ENCODE measurements at regions not wholly inside any gene's neighbourhood (a gene's known extent, or its start where the extent isn't known, plus 50 kb on each side); places are given as distances from the start of the nearest gene placed in this dataset.

DNA sequence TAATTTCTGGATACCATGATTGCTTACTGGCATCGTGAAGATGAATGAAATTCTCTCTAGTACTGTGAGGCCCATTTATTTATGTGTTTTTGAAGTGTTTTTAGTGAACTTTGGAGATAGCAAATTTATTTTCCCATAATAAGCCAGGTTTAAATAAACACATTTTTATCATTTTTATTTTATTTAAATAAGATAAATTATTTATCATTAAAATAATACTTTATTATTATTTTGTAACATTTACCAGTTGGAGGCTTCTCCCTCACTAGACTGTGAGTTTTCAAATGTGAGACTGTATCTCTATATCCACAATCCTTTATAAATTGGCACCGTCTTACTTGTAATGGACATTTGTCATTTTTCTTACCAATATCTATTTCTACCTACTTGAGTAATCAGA is 351.7 kb downstream of the METTL15 start (continued):
- no peak for TF ChIP-seq MYNN (tag by site-specific recombination; IDR thresholded peaks at IDR 0.05; ENCODE audit: borderline replicate concordance)
- no peak for TF ChIP-seq ZNF843 (tag by site-specific recombination; IDR thresholded peaks at IDR 0.05)
- no peak for TF ChIP-seq ZNF16 (tag by site-specific recombination; IDR thresholded peaks at IDR 0.05; ENCODE audit: low read depth)
- TF ChIP-seq, protein P1, sequence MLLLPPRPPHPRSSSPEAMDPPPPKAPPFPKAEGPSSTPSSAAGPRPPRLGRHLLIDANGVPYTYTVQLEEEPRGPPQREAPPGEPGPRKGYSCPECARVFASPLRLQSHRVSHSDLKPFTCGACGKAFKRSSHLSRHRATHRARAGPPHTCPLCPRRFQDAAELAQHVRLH (tag by site-specific recombination; IDR thresholded peaks at IDR 0.05): no peak
- no peak for TF ChIP-seq ZNF529 (tag by site-specific recombination; IDR thresholded peaks at IDR 0.05; ENCODE audit: insufficient replicate concordance)
- TF ChIP-seq, protein P2, sequence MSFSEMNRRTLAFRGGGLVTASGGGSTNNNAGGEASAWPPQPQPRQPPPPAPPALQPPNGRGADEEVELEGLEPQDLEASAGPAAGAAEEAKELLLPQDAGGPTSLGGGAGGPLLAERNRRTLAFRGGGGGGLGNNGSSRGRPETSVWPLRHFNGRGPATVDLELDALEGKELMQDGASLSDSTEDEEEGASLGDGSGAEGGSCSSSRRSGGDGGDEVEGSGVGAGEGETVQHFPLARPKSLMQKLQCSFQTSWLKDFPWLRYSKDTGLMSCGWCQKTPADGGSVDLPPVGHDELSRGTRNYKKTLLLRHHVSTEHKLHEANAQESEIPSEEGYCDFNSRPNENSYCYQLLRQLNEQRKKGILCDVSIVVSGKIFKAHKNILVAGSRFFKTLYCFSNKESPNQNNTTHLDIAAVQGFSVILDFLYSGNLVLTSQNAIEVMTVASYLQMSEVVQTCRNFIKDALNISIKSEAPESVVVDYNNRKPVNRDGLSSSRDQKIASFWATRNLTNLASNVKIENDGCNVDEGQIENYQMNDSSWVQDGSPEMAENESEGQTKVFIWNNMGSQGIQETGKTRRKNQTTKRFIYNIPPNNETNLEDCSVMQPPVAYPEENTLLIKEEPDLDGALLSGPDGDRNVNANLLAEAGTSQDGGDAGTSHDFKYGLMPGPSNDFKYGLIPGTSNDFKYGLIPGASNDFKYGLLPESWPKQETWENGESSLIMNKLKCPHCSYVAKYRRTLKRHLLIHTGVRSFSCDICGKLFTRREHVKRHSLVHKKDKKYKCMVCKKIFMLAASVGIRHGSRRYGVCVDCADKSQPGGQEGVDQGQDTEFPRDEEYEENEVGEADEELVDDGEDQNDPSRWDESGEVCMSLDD (tag by site-specific recombination; IDR thresholded peaks at IDR 0.05): no peak

DNA sequence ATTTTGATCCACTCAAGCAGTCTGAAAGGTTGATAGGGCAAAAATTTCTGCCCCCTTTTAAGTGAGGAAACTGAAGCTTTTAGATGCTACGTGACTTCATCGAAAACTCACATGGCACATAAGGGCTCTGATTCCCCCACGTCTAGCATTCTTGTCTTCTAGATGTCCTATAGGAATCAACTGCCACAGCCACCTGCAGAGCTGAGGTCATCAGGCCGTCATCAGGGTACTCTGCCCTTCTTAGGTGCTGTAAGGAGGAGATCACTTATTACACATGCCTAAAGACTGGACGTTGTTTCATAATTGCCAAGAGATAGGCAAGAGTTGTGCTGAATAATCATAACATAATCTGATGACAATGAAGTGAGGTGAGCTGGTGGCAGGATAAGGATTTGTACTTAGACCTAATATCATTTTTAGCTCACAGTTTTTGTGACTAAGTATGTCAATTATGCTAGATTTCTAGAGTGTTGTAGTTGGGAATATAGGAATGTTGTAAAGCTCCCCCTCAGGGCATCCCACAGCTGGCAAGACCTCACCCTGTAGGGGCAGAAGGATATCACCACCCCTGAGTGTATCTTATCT is 349.4 kb downstream of the METTL15 start:
- Histone ChIP-seq H3K9me3 (ENCODE audit: control insufficient read depth, insufficient read depth, low read depth, low read length) (no peaks in the 10 kb centered on the region), H3K27ac (ENCODE audit: extremely low read depth, low read depth, low read length) (no peak overlapping the region), H3K4me1 (ENCODE audit: control insufficient read depth, insufficient read depth, low read length) (no peaks in the 10 kb centered on the region), H3K4me3 (ENCODE audit: low read depth, low read length) (no peak overlapping the region), H3K36me3 (ENCODE audit: control insufficient read depth in 2 of 2, insufficient read depth in 1 of 2, low read length in 2 of 2) (no peaks in the 10 kb centered on the region)
- TF ChIP-seq ZNF677 (tag by site-specific recombination; IDR thresholded peaks at IDR 0.05): no peak
- no peak for TF ChIP-seq ZNF701 (tag by site-specific recombination; IDR thresholded peaks at IDR 0.05)
- TF ChIP-seq, protein P3, sequence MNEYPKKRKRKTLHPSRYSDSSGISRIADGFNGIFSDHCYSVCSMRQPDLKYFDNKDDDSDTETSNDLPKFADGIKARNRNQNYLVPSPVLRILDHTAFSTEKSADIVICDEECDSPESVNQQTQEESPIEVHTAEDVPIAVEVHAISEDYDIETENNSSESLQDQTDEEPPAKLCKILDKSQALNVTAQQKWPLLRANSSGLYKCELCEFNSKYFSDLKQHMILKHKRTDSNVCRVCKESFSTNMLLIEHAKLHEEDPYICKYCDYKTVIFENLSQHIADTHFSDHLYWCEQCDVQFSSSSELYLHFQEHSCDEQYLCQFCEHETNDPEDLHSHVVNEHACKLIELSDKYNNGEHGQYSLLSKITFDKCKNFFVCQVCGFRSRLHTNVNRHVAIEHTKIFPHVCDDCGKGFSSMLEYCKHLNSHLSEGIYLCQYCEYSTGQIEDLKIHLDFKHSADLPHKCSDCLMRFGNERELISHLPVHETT (tag by site-specific recombination; IDR thresholded peaks at IDR 0.05): no peak
- no peak for TF ChIP-seq ZNF311 (tag by site-specific recombination; IDR thresholded peaks at IDR 0.05; ENCODE audit: borderline replicate concordance)
- TF ChIP-seq ZFP37 (tag by site-specific recombination; IDR thresholded peaks at IDR 0.05): no peak
- TF ChIP-seq ZNF366 (tag by site-specific recombination; conservative IDR thresholded peaks at IDR 0.05): no peak
- TF ChIP-seq KLF1 (tag by site-specific recombination; IDR thresholded peaks at IDR 0.05): no peak
- TF ChIP-seq, protein P4, sequence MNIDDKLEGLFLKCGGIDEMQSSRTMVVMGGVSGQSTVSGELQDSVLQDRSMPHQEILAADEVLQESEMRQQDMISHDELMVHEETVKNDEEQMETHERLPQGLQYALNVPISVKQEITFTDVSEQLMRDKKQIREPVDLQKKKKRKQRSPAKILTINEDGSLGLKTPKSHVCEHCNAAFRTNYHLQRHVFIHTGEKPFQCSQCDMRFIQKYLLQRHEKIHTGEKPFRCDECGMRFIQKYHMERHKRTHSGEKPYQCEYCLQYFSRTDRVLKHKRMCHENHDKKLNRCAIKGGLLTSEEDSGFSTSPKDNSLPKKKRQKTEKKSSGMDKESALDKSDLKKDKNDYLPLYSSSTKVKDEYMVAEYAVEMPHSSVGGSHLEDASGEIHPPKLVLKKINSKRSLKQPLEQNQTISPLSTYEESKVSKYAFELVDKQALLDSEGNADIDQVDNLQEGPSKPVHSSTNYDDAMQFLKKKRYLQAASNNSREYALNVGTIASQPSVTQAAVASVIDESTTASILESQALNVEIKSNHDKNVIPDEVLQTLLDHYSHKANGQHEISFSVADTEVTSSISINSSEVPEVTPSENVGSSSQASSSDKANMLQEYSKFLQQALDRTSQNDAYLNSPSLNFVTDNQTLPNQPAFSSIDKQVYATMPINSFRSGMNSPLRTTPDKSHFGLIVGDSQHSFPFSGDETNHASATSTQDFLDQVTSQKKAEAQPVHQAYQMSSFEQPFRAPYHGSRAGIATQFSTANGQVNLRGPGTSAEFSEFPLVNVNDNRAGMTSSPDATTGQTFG (tag by site-specific recombination; IDR thresholded peaks at IDR 0.05; ENCODE audit: borderline replicate concordance): no peak
- TF ChIP-seq ZSCAN23 (tag by site-specific recombination; IDR thresholded peaks at IDR 0.05): no peak
- TF ChIP-seq PRDM1 (tag by site-specific recombination; IDR thresholded peaks at IDR 0.05): no peak
- ChIA-PET CTCF (no interaction called here), POLR2A (no interaction called here)

DNA sequence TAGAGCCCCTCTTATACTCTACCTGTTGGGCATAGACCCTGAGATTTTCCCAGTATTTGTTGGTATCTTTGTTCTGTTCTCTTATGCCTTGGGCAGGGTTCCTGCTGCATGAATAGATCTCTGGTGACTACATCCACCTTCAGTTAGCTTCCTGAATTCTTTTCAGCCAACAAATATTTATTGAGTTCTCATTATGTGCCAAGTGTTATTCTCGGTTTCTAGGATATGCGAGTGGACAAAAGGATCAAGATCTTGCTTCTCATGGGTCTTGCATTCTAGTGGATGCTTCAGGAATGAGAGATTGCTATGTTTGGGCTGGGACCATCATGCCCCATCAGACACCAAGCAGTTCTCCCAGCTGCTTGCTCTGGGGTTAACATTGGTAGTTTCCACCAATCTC is 340.0 kb downstream of the METTL15 start:
- Histone ChIP-seq H3K4me1 (ENCODE audit: control insufficient read depth, insufficient read depth, low read length) (no peaks in the 10 kb centered on the region), H3K27ac (ENCODE audit: extremely low read depth, low read depth, low read length) (no peak overlapping the region), H3K9me3 (ENCODE audit: control insufficient read depth, insufficient read depth, low read depth, low read length) (no peaks in the 10 kb centered on the region), H3K4me3 (ENCODE audit: low read depth, low read length) (no peak overlapping the region), H3K36me3 (ENCODE audit: control insufficient read depth in 2 of 2, insufficient read depth in 1 of 2, low read length in 2 of 2) (no peaks in the 10 kb centered on the region)
- CTCF ChIA-PET: no interaction called here
- POLR2A ChIA-PET: no interaction called here
- TF ChIP-seq MZF1 (tag by site-specific recombination; IDR thresholded peaks at IDR 0.05; ENCODE audit: borderline replicate concordance): no peak
- no peak for TF ChIP-seq KLF1 (tag by site-specific recombination; IDR thresholded peaks at IDR 0.05)
- TF ChIP-seq, protein P5, sequence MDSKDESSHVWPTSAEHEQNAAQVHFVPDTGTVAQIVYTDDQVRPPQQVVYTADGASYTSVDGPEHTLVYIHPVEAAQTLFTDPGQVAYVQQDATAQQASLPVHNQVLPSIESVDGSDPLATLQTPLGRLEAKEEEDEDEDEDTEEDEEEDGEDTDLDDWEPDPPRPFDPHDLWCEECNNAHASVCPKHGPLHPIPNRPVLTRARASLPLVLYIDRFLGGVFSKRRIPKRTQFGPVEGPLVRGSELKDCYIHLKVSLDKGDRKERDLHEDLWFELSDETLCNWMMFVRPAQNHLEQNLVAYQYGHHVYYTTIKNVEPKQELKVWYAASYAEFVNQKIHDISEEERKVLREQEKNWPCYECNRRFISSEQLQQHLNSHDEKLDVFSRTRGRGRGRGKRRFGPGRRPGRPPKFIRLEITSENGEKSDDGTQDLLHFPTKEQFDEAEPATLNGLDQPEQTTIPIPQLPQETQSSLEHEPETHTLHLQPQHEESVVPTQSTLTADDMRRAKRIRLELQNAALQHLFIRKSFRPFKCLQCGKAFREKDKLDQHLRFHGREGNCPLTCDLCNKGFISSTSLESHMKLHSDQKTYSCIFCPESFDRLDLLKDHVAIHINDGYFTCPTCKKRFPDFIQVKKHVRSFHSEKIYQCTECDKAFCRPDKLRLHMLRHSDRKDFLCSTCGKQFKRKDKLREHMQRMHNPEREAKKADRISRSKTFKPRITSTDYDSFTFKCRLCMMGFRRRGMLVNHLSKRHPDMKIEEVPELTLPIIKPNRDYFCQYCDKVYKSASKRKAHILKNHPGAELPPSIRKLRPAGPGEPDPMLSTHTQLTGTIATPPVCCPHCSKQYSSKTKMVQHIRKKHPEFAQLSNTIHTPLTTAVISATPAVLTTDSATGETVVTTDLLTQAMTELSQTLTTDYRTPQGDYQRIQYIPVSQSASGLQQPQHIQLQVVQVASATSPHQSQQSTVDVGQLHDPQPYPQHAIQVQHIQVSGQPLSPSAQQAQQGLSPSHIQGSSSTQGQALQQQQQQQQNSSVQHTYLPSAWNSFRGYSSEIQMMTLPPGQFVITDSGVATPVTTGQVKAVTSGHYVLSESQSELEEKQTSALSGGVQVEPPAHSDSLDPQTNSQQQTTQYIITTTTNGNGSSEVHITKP (tag by site-specific recombination; IDR thresholded peaks at IDR 0.05): no peak
- no peak for TF ChIP-seq ZNF654 (tag by site-specific recombination; IDR thresholded peaks at IDR 0.05; ENCODE audit: low read depth)
- TF ChIP-seq, protein P6, sequence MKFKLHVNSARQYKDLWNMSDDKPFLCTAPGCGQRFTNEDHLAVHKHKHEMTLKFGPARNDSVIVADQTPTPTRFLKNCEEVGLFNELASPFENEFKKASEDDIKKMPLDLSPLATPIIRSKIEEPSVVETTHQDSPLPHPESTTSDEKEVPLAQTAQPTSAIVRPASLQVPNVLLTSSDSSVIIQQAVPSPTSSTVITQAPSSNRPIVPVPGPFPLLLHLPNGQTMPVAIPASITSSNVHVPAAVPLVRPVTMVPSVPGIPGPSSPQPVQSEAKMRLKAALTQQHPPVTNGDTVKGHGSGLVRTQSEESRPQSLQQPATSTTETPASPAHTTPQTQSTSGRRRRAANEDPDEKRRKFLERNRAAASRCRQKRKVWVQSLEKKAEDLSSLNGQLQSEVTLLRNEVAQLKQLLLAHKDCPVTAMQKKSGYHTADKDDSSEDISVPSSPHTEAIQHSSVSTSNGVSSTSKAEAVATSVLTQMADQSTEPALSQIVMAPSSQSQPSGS (tag by site-specific recombination; IDR thresholded peaks at IDR 0.05; ENCODE audit: low read depth): no peak
- no peak for TF ChIP-seq GLI2 (tag by site-specific recombination; IDR thresholded peaks at IDR 0.05; ENCODE audit: borderline replicate concordance, low read depth)
